G401.6 (cell line): ENCODE measurements at regions not wholly inside any gene's neighbourhood (a gene's known extent, or its start where the extent isn't known, plus 50 kb on each side); places are given as distances from the start of the nearest gene placed in this dataset.

Source experiments
- FAIRE-seq: peaks from 2 replicates; lab custom pipeline; 2012; peaks lifted over from hg19 to GRCh38; lab: Jason Lieb, UNC

- no peak for FAIRE-seq
These were observed 67.6 kb upstream of the AMPD3 start for GRCh38 chr11:10387206-10388083.

GRCh38 chr11:10388101-10388500, 67.0 kb upstream of the AMPD3 start:
- FAIRE-seq: no peak

- no peak for FAIRE-seq
These were observed 66.5 kb upstream of the AMPD3 start for GRCh38 chr11:10388574-10388973.

GRCh38 chr11:10390375-10390774, 64.7 kb upstream of the AMPD3 start:
- FAIRE-seq: no peak

- no peak for FAIRE-seq
These were observed 62.7 kb upstream of the AMPD3 start for GRCh38 chr11:10392095-10393079.

- FAIRE-seq: no peak
These were observed 60.6 kb upstream of the AMPD3 start for GRCh38 chr11:10394229-10395101.

GRCh38 chr11:10395166-10395897, 59.7 kb upstream of the AMPD3 start:
- no peak for FAIRE-seq

GRCh38 chr11:10396771-10397170, 58.3 kb upstream of the AMPD3 start:
- FAIRE-seq: no peak

GRCh38 chr11:10397226-10397987, 57.7 kb upstream of the AMPD3 start:
- no peak for FAIRE-seq

- no peak for FAIRE-seq
These were observed 56.5 kb upstream of the AMPD3 start for GRCh38 chr11:10398525-10398924.

- no peak for FAIRE-seq
These were observed 54.2 kb upstream of the AMPD3 start for GRCh38 chr11:10400856-10401255.

GRCh38 chr11:10401256-10401655, 53.8 kb upstream of the AMPD3 start:
- no peak for FAIRE-seq

- no peak for FAIRE-seq
These were observed 53.2 kb upstream of the AMPD3 start for GRCh38 chr11:10401696-10402392.
